Putamen (tissue), 1 donor: ENCODE measurements at regions not wholly inside any gene's neighbourhood (a gene's known extent, or its start where the extent isn't known, plus 50 kb on each side); places are given as distances from the start of the nearest gene placed in this dataset.

Experiments used
- DNase-seq: peaks from one replicate; pipeline ENCODE4 v3.0.0-alpha.2; 2016; ENCODE audit warnings: low spot score

DNA sequence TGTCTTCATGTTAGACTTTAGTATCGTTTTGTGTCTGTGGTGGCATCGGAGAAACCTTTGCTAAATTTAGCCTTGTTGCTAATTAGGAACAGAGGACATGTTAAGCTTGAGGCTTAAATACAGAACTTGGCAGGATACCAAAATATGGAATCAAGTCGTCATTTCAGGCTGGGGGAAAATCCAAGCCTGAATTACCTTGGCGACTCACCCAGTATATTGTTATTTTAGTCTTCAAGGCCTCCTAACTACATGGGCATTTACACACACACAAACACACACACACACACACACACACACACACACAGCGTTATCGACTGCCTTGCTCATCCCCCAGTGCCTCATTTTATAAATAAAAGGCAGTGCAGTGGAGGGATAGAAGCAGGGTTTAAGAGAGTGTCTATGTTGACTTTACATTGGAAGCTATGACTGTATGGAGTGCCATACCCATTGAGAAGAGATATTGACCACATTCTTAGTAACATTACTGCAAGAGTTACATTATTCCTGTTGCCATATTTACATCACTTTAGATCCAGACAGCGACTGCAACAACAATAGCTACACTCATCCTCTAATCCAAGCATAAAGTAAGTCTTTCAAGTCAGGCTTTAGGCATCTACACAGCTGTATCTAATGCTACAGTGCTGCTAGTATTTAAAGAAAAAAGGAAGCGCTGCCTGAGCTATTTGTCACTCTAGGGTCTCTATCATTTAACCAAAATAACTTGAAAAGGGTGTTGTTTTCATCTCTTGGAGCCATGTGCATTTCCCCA, 210.8 kb upstream of the SEMA6D start:
- no peak for DNase-seq

- DNase-seq = no peak
These were observed 209.9 kb upstream of the SEMA6D start for GRCh38 chr15:47507221-47507985.

- no peak for DNase-seq
These were observed 206.0 kb upstream of the SEMA6D start for GRCh38 chr15:47511261-47511660.

DNA sequence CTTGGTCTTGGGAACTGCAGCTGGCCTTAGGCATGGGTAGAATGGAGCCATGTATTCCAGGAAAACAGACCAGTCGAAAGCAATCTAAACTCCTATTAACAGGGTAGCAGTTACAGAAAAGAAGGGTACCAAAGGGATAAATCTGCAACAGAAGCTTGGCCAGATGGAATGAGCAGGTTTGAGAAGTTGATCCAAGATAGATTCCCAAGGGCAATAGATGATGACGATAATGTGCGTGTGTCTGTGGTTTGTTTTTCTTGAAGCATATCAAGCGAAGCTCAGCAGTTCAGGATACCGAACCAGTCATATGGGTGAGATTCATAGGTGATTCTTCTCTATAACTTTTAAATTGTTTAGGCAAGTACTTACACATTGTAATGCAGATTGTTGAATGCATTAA, 203.8 kb upstream of the SEMA6D start:
- DNase-seq = no peak

DNA sequence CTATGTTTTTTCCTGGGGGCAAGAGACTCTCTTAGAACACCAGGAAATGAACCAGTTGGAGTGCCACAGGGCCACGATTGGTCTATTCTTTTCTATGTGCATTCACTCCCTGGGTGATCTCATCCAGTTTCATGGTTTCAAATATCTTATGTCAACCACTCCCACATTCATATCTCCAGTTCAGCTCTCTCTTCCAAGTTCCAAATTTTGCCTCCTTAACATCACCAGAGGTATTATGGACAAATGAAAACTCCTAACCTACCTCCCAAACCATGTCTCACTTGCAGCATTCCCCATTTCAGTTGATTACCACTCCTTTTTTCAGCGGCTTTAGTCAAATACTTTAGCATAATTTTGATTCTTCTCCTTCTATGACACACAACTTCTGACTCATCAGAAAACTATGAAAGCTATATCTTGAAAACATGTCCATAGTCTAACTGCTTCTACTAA, 203.1 kb upstream of the SEMA6D start:
- DNase-seq = no peak

- no peak for DNase-seq
These were observed 200.7 kb upstream of the SEMA6D start for GRCh38 chr15:47516558-47516957.

DNA sequence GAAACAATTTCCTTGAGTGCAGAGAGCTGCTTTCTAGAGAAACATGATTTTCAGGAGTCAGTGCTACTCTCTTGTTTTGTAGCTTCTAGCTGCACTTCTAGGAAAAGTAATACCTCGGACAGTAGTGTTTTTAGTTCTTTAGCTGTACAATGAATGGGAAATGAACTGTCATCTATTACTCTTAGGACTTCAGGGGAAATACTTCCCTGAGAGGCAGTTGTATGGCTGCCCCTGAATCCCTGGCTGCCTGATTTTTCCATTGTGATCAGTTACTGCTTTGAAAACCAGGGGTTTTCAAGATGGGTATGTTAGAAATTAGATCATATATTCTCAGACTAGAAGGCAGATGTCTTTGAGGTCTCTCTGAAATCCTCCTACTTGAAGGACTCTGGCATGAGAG, 200.3 kb upstream of the SEMA6D start:
- no peak for DNase-seq

GRCh38 chr15:47517737-47518136, 199.6 kb upstream of the SEMA6D start:
- DNase-seq = no peak

- DNase-seq = no peak
These were observed 193.4 kb upstream of the SEMA6D start for GRCh38 chr15:47523681-47524475.

- no peak for DNase-seq
These were observed 188.1 kb upstream of the SEMA6D start for GRCh38 chr15:47529241-47529640.

- no peak for DNase-seq
These were observed 182.6 kb upstream of the SEMA6D start for GRCh38 chr15:47534673-47535072.

DNA sequence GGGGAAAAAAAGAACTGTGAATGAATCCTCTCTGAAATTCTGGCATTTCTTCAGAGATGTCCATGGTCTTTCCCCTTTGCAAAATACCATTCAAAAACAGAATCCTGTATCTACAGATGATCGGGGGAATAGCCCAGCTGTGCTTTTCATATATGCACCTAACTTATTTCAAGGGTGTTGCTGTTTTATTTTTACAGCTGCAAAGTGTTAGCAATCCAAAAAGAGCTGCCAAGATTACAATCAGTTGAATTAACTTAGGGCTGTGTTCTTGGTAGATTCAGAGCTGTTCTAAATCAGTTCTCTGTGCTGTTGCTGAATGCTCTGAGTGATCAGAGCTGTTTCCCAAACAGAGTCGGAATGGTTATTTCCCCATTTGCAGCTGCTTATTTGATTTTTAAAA, 175.7 kb upstream of the SEMA6D start:
- DNase-seq = no peak

GRCh38 chr15:47542312-47542989, 174.9 kb upstream of the SEMA6D start:
- no peak for DNase-seq

DNA sequence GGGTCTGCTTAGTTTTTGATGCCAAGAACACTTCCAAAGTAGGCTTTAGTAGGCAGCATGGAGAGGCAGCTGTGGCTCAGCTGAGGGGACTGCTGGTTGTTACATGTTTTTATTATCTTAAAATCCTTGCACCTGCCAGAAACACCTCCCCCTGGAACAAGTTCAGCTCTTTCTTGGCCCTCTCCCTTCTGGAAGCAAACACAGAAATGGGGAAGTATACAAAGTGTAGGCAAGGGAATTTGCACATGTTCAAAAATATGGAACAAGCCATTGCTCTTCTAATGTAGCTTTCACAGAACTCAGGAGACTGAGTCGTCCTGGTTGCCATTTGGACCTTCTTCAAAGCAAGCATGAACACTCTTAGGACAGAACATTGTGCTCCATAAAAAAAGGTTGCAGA, 169.1 kb upstream of the SEMA6D start:
- DNase-seq = no peak

- DNase-seq = no peak
These were observed 168.3 kb upstream of the SEMA6D start for GRCh38 chr15:47548986-47549385.

- DNase-seq = no peak
These were observed 166.2 kb upstream of the SEMA6D start for GRCh38 chr15:47551079-47551478.

DNA sequence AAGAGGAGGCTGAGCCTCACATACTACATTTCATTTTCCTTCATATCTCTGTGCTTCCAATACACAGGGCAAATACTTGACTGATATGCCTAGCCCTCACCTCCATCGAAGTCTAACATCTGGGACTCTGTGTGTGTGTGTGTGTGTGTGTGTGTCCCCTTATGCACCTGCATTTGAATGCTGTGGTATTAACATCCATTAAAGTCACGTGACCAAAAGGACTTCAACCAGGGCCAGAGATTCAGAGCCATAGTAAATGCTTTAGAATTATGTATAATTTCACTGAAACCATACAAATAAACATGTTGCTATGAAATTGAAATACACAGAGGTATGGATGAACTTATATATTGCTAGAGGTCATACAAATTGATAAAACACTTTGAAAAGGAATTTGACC, 165.8 kb upstream of the SEMA6D start:
- DNase-seq = no peak

GRCh38 chr15:47552978-47553608, 164.2 kb upstream of the SEMA6D start:
- no peak for DNase-seq

- no peak for DNase-seq
These were observed 163.4 kb upstream of the SEMA6D start for GRCh38 chr15:47553947-47554346.

DNA sequence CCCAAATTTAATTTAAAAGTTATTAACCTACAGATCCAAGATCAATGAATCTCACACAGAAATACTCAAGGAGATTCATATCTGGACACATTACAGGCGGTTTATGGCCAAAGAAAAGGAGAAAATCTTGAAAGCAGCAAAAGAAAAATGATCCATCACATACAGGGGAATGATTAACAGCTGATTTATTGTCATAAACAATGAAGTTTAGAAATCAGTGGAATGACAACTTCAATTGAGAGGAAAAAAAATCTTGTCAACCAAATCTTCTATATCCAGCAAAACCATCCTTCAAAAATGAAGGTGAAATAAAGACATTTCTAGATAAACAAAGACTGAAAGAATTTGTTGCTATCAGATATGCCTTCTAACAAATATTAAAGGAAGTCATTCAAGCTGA, 156.2 kb upstream of the SEMA6D start:
- DNase-seq = no peak

- no peak for DNase-seq
These were observed 151.4 kb upstream of the SEMA6D start for GRCh38 chr15:47565949-47566348.

- no peak for DNase-seq
These were observed 150.7 kb upstream of the SEMA6D start for GRCh38 chr15:47566610-47567009.
